ENCODE measurements at regions not wholly inside any gene's neighbourhood (a gene's known extent, or its start where the extent isn't known, plus 50 kb on each side); places are given as distances from the start of the nearest gene placed in this dataset.

GRCh38 chr9:13532407-13532806 is 252.9 kb upstream of the MPDZ start:
- TF ChIP-seq CTCF (conservative IDR thresholded peaks at IDR 0.05; ENCODE audit: low read depth, low read length) (no peak), EZH2 (IDR thresholded peaks at IDR 0.05; ENCODE audit: borderline replicate concordance, low read depth, low read length, poor library complexity, severe bottlenecking) (no peak)

Data from A673 (cell line).